Thyroid gland (tissue), 4 donors: ENCODE measurements at regions not wholly inside any gene's neighbourhood (a gene's known extent, or its start where the extent isn't known, plus 50 kb on each side); places are given as distances from the start of the nearest gene placed in this dataset.

Source experiments
- POLR2A ChIP-seq, 2 donors: fragments of 450-650 bp; IDR thresholded peaks; one replicate each; pipeline ENCODE4 v1.6.1; 2017; ENCODE audit warnings: antibody characterized with exemption in 2 of 2, mild to moderate bottlenecking in 2 of 2, moderate library complexity in 1 of 2
- TF ChIP-seq, protein P1 (sequence below), 6 experiments: fragments of 200-600 bp in 3 of 6; fragments of 450-650 bp in 3 of 6; sonication (generic) in 3 of 6; IDR thresholded peaks; one replicate each; pipeline ENCODE4 v1.5.1; 2016 to 2019; ENCODE audit warnings: antibody characterized with exemption in 6 of 6, mild to moderate bottlenecking in 2 of 6, inconsistent platforms in 1 of 6, moderate library complexity in 1 of 6

DNA sequence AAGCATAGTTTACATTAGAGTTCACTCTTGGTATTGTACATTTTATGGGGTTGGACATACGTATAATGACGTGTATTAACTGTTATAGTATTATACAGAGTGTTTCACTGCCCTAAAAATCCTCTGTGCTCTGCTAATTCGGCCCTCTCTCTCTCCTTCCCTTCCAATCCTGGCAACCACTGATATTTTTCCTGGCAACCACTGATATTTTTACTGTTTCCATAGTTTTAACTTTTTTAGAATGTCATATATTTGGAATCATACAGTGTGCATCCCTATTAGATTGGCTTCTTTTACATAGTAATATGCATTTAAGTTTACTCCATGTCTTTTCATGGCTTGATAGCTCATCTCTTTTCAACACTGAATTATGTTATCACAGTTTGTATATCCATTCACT lies 526.7 kb downstream of the RIT2 start:
- TF ChIP-seq, protein P1, sequence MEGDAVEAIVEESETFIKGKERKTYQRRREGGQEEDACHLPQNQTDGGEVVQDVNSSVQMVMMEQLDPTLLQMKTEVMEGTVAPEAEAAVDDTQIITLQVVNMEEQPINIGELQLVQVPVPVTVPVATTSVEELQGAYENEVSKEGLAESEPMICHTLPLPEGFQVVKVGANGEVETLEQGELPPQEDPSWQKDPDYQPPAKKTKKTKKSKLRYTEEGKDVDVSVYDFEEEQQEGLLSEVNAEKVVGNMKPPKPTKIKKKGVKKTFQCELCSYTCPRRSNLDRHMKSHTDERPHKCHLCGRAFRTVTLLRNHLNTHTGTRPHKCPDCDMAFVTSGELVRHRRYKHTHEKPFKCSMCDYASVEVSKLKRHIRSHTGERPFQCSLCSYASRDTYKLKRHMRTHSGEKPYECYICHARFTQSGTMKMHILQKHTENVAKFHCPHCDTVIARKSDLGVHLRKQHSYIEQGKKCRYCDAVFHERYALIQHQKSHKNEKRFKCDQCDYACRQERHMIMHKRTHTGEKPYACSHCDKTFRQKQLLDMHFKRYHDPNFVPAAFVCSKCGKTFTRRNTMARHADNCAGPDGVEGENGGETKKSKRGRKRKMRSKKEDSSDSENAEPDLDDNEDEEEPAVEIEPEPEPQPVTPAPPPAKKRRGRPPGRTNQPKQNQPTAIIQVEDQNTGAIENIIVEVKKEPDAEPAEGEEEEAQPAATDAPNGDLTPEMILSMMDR (IDR thresholded peaks at IDR 0.05), result no peak
- no peak for TF ChIP-seq POLR2A (IDR thresholded peaks at IDR 0.05)
